ENCODE measurements at regions not wholly inside any gene's neighbourhood (a gene's known extent, or its start where the extent isn't known, plus 50 kb on each side); places are given as distances from the start of the nearest gene placed in this dataset.

DNA sequence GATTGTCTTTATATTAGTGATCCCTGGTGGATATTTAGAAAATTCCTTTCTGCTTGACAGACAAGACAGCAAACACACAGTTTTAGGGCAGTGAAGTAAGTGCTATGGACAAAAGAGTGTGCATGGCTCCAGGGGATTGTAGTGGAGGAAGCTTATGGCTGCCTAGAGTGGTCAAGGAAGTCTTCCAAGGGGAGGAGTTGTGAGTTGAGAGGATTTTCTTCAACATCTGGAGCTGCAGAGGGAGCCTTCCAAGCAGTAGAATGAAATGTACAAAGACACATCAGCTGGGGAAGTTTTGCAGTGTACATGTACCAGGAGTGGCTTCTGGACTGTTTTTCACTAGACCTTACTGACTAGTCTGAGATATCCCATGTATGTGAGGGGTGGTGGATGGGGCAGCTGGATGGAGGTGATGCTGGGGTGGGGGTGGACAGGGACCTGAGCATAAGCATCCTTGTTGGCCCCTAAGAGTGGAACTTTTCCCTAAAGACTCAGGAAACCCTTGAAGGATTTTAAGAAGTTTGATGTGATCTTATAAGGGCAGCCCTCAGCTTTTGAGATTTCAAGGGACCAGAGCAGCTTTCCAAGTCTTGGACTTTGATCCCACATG, 160.5 kb upstream of the TAPT1 start:
- TF ChIP-seq POLR2A (IDR thresholded peaks at IDR 0.05), result no peak
- TF ChIP-seq, protein P1, sequence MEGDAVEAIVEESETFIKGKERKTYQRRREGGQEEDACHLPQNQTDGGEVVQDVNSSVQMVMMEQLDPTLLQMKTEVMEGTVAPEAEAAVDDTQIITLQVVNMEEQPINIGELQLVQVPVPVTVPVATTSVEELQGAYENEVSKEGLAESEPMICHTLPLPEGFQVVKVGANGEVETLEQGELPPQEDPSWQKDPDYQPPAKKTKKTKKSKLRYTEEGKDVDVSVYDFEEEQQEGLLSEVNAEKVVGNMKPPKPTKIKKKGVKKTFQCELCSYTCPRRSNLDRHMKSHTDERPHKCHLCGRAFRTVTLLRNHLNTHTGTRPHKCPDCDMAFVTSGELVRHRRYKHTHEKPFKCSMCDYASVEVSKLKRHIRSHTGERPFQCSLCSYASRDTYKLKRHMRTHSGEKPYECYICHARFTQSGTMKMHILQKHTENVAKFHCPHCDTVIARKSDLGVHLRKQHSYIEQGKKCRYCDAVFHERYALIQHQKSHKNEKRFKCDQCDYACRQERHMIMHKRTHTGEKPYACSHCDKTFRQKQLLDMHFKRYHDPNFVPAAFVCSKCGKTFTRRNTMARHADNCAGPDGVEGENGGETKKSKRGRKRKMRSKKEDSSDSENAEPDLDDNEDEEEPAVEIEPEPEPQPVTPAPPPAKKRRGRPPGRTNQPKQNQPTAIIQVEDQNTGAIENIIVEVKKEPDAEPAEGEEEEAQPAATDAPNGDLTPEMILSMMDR (IDR thresholded peaks at IDR 0.05), result no peak
- no peak for TF ChIP-seq EP300 (IDR thresholded peaks at IDR 0.05)
